ENCODE measurements at regions not wholly inside any gene's neighbourhood (a gene's known extent, or its start where the extent isn't known, plus 50 kb on each side); places are given as distances from the start of the nearest gene placed in this dataset.
"Not testable (repeated sequence)": the region's sequence is repeated elsewhere in the genome, so short reads cannot be mapped to it uniquely, and the experiment has no call there.

- ATAC-seq = no peak
- no peak for DNase-seq
- 79 to 86% (median 83%) methylated on average over 6 of the region's 6 CpGs for WGBS, 3 donors
- no peak overlapping the region for H3K27ac ChIP-seq
- H3K27me3 ChIP-seq (ENCODE audit: insufficient read depth in 3 of 3, low read length in 2 of 3) = no peaks in the 10 kb centered on the region
- H3K4me1 ChIP-seq = no peaks in the 10 kb centered on the region
- intact Hi-C loops (cut with DNase I) = no loop called here
- H3K4me3 ChIP-seq = no peak overlapping the region
- H3K36me3 ChIP-seq (ENCODE audit: insufficient read depth in 1 of 2, low read depth in 1 of 2) = no peaks in the 10 kb centered on the region
- H3K9me3 ChIP-seq = peaks cover 13% of the 10 kb centered on the region
- TF ChIP-seq CTCF (IDR thresholded peaks at IDR 0.05) = no peak
These were observed 103.1 kb upstream of the NANOS1 start for GRCh38 chr10:118926441-118926840.

GRCh38 chr10:118926903-118927302, 102.6 kb upstream of the NANOS1 start:
- DNase-seq (no peak), ATAC-seq (no peak)
- Histone ChIP-seq H3K4me3 (no peak overlapping the region), H3K9me3 (peaks cover 18% of the 10 kb centered on the region), H3K4me1 (no peaks in the 10 kb centered on the region), H3K36me3 (ENCODE audit: insufficient read depth in 1 of 2, low read depth in 1 of 2) (no peaks in the 10 kb centered on the region), H3K27ac (no peak overlapping the region), H3K27me3 (ENCODE audit: insufficient read depth in 3 of 3, low read length in 2 of 3) (no peaks in the 10 kb centered on the region)
- no peak for TF ChIP-seq CTCF (IDR thresholded peaks at IDR 0.05)
- intact Hi-C loops (cut with DNase I) = no loop called here
- 87 to 93% (median 88%) methylated on average over 1 of the region's 1 CpG for WGBS, 3 donors

- DNase-seq (no peak), ATAC-seq (no peak)
- TF ChIP-seq CTCF (IDR thresholded peaks at IDR 0.05) = no peak
- H3K36me3 ChIP-seq (ENCODE audit: insufficient read depth in 1 of 2, low read depth in 1 of 2) = no peaks in the 10 kb centered on the region
- no peaks in the 10 kb centered on the region for H3K4me1 ChIP-seq
- no peak overlapping the region for H3K4me3 ChIP-seq
- WGBS, 3 donors = 43 to 65% (median 61%) methylated on average over 3 of the region's 3 CpGs
- intact Hi-C loops (cut with DNase I) = no loop called here
- no peak overlapping the region for H3K27ac ChIP-seq
- peaks cover 22% of the 10 kb centered on the region for H3K9me3 ChIP-seq
- no peaks in the 10 kb centered on the region for H3K27me3 ChIP-seq (ENCODE audit: insufficient read depth in 3 of 3, low read length in 2 of 3)
These were observed 102.2 kb upstream of the NANOS1 start for GRCh38 chr10:118927321-118927720.

- ATAC-seq = no peak
- Histone ChIP-seq H3K4me1 (no peaks in the 10 kb centered on the region), H3K4me3 (no peak overlapping the region), H3K27ac (no peak overlapping the region), H3K9me3 (peaks cover 22% of the 10 kb centered on the region), H3K36me3 (ENCODE audit: insufficient read depth in 1 of 2, low read depth in 1 of 2) (no peaks in the 10 kb centered on the region), H3K27me3 (ENCODE audit: insufficient read depth in 3 of 3, low read length in 2 of 3) (no peaks in the 10 kb centered on the region)
- no peak for DNase-seq
- 63 to 81% (median 68%) methylated on average over 1 of the region's 1 CpG for WGBS, 3 donors
- TF ChIP-seq CTCF (IDR thresholded peaks at IDR 0.05) = no peak
- intact Hi-C loops (cut with DNase I) = no loop called here
These were observed 98.9 kb upstream of the NANOS1 start for GRCh38 chr10:118930614-118931013.

GRCh38 chr10:118931436-118931835, 98.1 kb upstream of the NANOS1 start:
- DNase-seq (no peak), ATAC-seq (no peak)
- peaks cover 22% of the 10 kb centered on the region for H3K9me3 ChIP-seq
- TF ChIP-seq CTCF (IDR thresholded peaks at IDR 0.05) = no peak
- H3K36me3 ChIP-seq (ENCODE audit: insufficient read depth in 1 of 2, low read depth in 1 of 2) = no peaks in the 10 kb centered on the region
- no peaks in the 10 kb centered on the region for H3K27me3 ChIP-seq (ENCODE audit: insufficient read depth in 3 of 3, low read length in 2 of 3)
- WGBS, 3 donors = 84 to 87% (median 86%) methylated on average over 1 of the region's 1 CpG
- H3K4me3 ChIP-seq = no peak overlapping the region
- no peaks in the 10 kb centered on the region for H3K4me1 ChIP-seq
- intact Hi-C loops (cut with DNase I) = no loop called here
- H3K27ac ChIP-seq = no peak overlapping the region

GRCh38 chr10:118932154-118932553, 97.4 kb upstream of the NANOS1 start:
- H3K27me3 ChIP-seq (ENCODE audit: insufficient read depth in 3 of 3, low read length in 2 of 3); H3K36me3 ChIP-seq (ENCODE audit: insufficient read depth in 1 of 2, low read depth in 1 of 2); DNase-seq; H3K4me1 ChIP-seq; ATAC-seq; H3K27ac ChIP-seq; intact Hi-C loops (cut with DNase I); H3K4me3 ChIP-seq: not testable (repeated sequence)
- H3K9me3 ChIP-seq = peaks cover 22% of the 10 kb centered on the region
- 91 to 99% (median 93%) methylated on average over 1 of the region's 1 CpG for WGBS, 3 donors
